DMS153 (cell line): ENCODE measurements at regions not wholly inside any gene's neighbourhood (a gene's known extent, or its start where the extent isn't known, plus 50 kb on each side); places are given as distances from the start of the nearest gene placed in this dataset.
"Not testable (repeated sequence)": the region's sequence is repeated elsewhere in the genome, so short reads cannot be mapped to it uniquely, and the experiment has no call there.

ENCODE experiments used
- DNase-seq: peaks from one replicate; lab custom pipeline; 2025; lab: John Stamatoyannopoulos, UW

DNA sequence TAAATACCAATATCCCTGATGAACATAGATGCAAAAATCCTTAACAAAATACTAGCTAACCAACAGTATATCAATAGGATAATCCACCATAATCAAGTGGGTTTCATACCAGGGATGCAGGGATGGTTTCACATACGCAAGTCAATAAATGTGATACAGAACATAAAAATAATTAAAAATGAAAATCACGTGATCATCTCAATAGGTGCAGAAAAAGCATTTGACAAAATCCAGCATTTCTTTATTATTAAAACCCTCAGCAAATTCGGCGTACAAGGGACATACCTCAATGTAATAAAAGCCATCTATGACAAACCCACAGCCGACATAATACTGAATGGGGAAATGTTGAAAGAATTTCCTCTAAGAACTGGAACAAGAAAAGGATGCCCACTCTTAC, 793.5 kb downstream of the NR4A2 start:
- not testable (repeated sequence) for DNase-seq

- DNase-seq, result no peak
Measured at GRCh38 chr2:155528034-155528433, 804.5 kb downstream of the NR4A2 start.

GRCh38 chr2:155525199-155525598, 807.3 kb downstream of the NR4A2 start:
- no peak for DNase-seq

- no peak for DNase-seq
Measured at GRCh38 chr2:155519529-155520130, 812.9 kb downstream of the NR4A2 start.

GRCh38 chr2:155518094-155518493, 814.4 kb downstream of the NR4A2 start:
- no peak for DNase-seq

DNA sequence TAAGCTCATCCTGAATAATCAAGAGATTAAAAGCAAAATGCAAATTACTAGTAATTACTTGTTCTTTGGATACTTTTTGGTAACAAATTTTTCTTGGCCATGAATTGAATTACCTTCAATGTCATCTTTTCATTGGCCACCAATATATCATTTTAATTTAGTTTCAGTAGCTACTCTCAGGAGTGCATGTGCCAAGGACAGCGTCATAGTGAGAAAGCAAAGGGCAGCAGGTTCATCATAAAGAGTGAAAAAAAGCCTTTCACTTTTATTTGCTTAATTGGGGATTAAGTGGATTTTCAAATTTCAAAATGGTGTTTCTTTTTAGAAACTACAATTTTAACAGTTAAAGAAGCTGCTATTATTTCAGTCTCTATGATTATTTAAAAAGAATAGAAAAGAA, 815.2 kb downstream of the NR4A2 start:
- DNase-seq, result no peak

DNA sequence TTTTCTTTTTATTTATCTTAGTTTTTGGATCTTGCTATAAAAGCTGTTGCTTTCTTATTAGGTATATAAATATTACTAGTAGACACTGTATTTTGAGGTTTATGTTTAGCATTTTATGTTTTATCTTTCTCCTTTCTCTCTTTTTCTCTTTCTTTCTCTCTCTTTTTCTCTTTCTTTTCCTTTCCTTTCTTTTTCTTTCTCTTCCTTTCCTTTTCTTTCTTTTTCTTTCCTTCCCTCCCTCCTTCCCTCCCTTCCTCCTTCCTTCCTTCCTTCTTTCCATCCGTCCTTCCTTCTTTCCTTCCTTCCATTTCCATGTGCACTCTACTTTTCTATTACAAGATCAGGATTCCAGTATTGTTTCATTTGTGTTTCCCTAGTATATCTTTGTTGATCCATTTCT, 814.8 kb downstream of the KCNJ3 start:
- no peak for DNase-seq

DNA sequence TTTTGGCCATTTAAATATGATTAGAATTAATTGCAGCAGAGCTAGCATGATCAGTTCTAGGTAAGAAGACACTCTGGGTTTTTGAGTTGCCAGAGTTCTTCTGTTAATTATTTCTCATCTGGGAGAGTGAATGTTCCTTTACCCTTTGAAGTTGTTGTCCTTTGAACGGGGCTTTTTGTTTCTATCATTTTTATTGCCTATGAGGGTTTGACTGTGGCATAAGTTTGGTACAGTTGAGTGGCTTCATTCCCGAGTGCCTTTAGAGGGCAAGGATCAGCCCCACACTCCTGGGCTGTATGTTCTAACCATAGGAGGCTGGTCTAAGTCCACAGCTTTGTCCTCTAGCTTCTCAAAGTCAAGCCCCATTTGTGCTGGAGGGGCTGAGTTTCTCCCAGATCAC, 804.3 kb downstream of the KCNJ3 start:
- DNase-seq, result no peak

GRCh38 chr2:155498106-155498505, 799.6 kb downstream of the KCNJ3 start:
- no peak for DNase-seq

DNA sequence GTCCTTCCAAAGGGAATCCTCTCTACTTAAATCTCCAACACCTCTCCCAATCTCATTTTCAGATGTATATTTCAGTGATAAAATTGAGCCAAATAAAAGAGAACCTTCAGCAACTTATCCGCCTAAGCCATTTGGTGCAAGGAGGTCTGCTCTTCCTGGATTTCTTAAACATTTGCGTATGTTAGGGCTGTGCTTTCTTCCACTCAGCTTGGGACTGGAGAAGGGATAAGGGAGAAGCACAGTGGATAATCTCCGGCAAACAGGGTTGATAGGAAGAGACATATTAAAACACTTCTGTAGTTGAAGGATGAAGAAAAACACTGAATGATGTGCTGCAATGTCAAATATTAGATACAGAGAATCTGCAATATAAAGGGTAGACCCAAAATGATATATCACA, 796.2 kb downstream of the KCNJ3 start:
- DNase-seq, result no peak

GRCh38 chr2:155485141-155485842, 786.8 kb downstream of the KCNJ3 start:
- no peak for DNase-seq

DNA sequence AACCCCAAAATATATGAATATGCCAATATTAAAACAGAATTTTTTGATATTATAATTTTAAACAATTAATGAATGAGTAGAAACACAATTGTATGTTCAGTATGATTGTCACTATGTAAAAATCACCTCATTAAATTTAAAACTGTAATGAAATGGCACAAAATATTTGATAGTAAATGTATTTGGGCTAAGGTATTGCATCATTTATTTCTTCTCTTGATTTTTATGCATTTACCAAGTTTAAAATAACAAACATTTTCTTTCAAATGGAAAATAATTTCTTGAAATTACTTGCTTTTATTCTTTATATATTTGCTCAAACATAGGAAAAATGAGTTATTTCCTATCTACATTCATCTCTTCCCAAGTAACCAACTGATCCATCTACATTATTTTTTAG, 782.6 kb downstream of the KCNJ3 start:
- no peak for DNase-seq

DNA sequence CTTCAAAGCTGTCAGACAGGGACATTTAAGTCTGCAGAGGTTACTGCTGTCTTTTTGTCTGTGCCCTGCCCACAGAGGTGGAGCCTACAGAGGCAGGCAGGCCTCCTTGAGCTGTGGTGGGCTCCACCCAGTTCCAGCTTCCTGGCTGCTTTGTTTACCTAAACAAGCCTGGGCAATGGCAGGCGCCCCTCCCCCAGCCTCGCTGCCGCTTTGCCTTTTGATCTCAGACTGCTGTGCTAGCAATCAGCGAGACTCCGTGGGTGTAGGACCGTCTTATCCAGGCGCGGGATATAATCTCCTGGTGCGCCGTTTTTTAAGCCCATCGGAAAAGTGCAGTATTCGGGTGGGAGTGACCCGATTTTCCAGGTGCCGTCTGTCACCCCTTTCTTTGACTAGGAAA, 773.5 kb downstream of the KCNJ3 start:
- DNase-seq, result not testable (repeated sequence)

DNA sequence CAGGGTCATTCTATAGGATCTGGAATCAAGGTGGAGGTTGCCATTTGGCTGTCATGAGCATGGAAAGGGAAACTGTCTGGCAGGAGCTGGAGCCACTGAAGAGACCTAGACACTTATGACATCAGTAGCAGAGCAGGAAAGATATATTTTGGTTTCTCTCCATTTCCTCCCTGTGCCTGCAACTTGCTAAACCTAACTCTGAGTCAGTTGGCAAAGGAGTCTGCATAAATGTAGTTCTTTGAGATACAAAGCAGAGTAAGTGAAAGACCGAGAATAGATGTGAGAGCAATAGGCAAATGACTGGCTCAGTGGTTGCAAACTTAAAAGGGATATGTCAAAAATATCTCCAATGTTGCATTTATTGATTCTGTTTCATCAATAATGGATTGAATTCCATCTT, 757.7 kb downstream of the KCNJ3 start:
- no peak for DNase-seq

DNA sequence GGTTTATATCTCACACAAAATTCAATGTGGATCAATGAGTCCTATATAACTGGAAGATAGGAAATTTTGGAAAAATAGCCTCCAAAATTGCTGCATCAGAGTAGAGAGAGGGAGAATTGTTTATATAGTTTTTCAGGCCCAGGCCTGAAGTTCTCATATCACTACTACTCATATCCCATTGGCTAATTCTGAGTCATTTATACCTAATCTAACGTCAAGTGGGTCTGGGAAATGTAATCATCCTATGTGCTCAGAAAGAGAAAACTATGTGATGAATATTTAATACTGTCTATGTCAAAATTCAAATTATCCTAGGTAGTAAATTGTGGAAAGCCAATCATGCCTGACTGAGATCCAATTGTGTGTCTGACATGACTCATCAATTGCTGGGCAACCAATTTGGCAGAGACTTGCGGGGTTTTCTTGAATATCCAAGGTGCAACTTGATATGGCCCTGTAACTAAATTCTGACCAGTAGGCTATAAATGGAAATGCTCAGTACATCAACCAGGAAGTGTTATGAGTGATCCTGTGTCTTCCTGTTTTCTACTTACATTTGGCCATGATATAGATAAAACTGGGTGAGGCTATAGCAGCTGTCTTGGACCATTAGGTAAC, 744.4 kb downstream of the KCNJ3 start:
- DNase-seq, result no peak

GRCh38 chr2:155442088-155442487, 743.6 kb downstream of the KCNJ3 start:
- no peak for DNase-seq

DNA sequence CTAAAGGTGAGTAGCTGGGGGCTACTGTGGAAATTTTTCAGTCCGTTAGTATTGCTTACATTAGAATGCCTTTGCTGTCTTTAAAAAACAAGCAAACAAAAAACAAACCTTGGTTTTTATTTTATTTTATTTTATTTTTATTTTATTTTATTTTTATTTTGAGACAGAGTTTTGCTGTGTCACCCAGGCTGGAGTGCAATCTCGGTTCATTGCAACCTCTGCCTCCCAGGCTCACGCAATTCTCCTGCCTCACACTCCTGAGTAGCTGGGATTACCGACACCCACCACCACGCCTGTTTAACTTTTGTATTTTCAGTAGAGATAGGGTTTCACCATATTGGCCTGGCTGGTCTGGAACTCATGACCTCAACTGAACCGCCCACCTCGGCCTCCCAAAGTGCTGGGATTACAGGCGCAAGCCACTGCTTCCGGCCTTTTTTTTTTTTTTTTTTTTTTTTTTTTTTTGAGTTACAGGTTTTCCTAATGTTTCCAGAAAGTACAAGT, 732.6 kb downstream of the KCNJ3 start:
- DNase-seq, result no peak

GRCh38 chr2:155427470-155427869, 729.0 kb downstream of the KCNJ3 start:
- no peak for DNase-seq

GRCh38 chr2:155424518-155424917, 726.0 kb downstream of the KCNJ3 start:
- no peak for DNase-seq

GRCh38 chr2:155418753-155419152, 720.3 kb downstream of the KCNJ3 start:
- peak; percentile 9 for DNase-seq

- DNase-seq, result no peak
Measured at GRCh38 chr2:155412598-155412997, 714.1 kb downstream of the KCNJ3 start.

DNA sequence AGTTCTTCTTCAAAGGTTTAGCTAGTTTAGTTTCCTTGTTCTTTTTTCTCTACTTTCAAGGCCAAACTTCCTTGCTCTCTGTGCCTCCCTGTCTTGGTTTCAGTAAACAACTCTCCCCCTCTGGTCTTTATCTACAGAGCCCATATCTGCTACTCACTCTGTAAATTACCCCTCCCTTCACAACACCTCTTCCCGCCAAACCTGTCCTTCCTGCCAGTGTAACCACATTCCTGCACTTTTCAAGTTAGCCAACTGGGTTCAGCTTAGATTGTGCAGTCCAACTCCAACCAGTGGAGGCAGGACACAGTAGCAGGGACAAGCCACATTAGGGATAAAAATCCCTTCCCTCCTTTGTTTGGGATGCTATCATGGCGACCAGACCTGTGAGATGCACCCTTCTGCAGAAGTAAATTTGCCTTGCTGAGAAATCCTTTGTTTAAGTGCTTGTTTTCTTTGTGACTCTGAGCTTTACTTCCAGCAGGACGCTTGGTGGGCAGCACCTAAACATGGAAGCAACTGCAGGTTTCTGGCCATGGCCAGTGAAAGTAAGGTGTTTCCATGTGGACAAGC, 706.0 kb downstream of the KCNJ3 start:
- no peak for DNase-seq

DNA sequence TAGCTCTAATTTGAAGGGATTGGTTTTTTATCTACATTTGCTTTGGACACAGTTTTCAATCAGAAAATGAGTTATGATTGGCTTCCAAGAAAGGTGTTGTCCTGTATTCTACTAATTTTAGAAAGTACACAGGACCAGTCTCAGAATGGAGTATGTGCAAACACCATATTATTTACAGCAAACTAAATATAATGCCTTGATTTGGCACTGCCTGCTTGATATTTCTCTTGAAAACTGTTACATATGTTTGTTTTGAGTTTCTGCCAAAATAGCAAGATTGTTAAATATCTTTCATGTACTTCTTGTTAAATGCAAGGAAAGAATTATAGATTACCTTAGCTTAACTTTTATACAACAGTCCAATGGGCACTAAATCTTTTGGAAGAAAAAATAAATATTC, 694.9 kb downstream of the KCNJ3 start:
- DNase-seq, result peak; percentile 4
